ENCODE measurements at regions not wholly inside any gene's neighbourhood (a gene's known extent, or its start where the extent isn't known, plus 50 kb on each side); places are given as distances from the start of the nearest gene placed in this dataset.

GRCh38 chr13:100913143-100913542, 238.5 kb upstream of the TMTC4 start:
- Histone ChIP-seq H3K36me3 (ENCODE audit: control insufficient read depth in 2 of 2, insufficient read depth in 1 of 2, low read length in 2 of 2) (no peaks in the 10 kb centered on the region), H3K27ac (ENCODE audit: extremely low read depth, low read depth, low read length) (no peak overlapping the region), H3K4me1 (ENCODE audit: control insufficient read depth, insufficient read depth, low read length) (no peaks in the 10 kb centered on the region), H3K9me3 (ENCODE audit: control insufficient read depth, insufficient read depth, low read depth, low read length) (no peaks in the 10 kb centered on the region), H3K4me3 (ENCODE audit: low read depth, low read length) (no peak overlapping the region)
- TF ChIP-seq ZNF747 (tag by site-specific recombination; IDR thresholded peaks at IDR 0.05) = no peak
- TF ChIP-seq, protein P1, sequence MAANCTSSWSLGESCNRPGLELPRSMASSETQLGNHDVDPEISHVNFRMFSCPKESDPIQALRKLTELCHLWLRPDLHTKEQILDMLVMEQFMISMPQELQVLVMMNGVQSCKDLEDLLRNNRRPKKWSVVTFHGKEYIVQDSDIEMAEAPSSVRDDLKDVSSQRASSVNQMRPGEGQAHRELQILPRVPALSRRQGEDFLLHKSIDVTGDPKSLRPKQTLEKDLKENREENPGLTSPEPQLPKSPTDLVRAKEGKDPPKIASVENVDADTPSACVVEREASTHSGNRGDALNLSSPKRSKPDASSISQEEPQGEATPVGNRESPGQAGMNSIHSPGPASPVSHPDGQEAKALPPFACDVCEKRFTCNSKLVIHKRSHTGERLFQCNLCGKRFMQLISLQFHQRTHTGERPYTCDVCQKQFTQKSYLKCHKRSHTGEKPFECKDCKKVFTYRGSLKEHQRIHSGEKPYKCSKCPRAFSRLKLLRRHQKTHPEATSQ (tag by site-specific recombination; IDR thresholded peaks at IDR 0.05) = no peak
- ChIA-PET CTCF (no interaction called here), POLR2A (no interaction called here)

- POLR2A ChIA-PET = no interaction called here
- Histone ChIP-seq H3K4me1 (ENCODE audit: control insufficient read depth, insufficient read depth, low read length) (no peaks in the 10 kb centered on the region), H3K36me3 (ENCODE audit: control insufficient read depth in 2 of 2, insufficient read depth in 1 of 2, low read length in 2 of 2) (no peaks in the 10 kb centered on the region), H3K9me3 (ENCODE audit: control insufficient read depth, insufficient read depth, low read depth, low read length) (no peaks in the 10 kb centered on the region), H3K4me3 (ENCODE audit: low read depth, low read length) (no peak overlapping the region), H3K27ac (ENCODE audit: extremely low read depth, low read depth, low read length) (no peak overlapping the region)
- TF ChIP-seq ZNF404 (tag by site-specific recombination; IDR thresholded peaks at IDR 0.05) = no peak
- CTCF ChIA-PET = no interaction called here
These were observed 229.8 kb upstream of the TMTC4 start for GRCh38 chr13:100904293-100904976.

DNA sequence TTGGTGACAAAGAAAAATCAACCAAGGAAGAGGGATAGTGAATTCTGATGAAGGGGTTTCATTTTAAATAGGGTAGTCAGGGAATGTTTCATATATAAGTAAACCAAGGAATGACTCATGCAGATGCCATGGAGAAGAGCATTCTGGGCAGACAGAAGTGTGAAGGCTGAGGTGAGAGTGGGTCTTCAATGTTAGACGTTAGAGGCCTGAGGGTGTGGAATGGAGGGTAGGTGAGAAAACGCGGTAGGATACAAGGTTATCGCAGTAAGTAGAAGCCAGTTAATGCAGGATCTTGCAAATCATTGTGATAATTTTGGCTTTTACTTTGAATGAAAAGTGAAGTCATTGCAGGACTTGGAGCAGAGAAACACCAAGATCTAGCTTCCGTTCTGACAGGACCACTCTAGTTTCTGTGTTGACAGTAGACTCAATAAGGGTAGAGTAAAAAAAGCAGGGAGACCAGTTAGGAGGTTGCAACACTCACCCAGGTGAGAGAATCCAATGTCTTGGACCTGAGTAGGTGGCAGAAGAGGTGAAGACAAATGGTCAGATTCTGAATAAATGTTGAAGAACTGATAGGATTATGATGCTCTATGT, 225.2 kb upstream of the TMTC4 start:
- Histone ChIP-seq H3K4me3 (ENCODE audit: low read depth, low read length) (no peak overlapping the region), H3K36me3 (ENCODE audit: control insufficient read depth in 2 of 2, insufficient read depth in 1 of 2, low read length in 2 of 2) (no peaks in the 10 kb centered on the region), H3K27ac (ENCODE audit: extremely low read depth, low read depth, low read length) (no peak overlapping the region), H3K9me3 (ENCODE audit: control insufficient read depth, insufficient read depth, low read depth, low read length) (no peaks in the 10 kb centered on the region), H3K4me1 (ENCODE audit: control insufficient read depth, insufficient read depth, low read length) (no peaks in the 10 kb centered on the region)
- CTCF ChIA-PET = interaction anchor here (0.6 kb wide), 1 partner anchor 334 kb away, joined by 3 read pairs; no protein-coding TSS in a partner anchor
- TF ChIP-seq ZSCAN23 (tag by site-specific recombination; IDR thresholded peaks at IDR 0.05) = no peak
- TF ChIP-seq ZBTB44 (tag by site-specific recombination; IDR thresholded peaks at IDR 0.05) = no peak
- TF ChIP-seq ZBTB26 (tag by site-specific recombination; optimal IDR thresholded peaks at IDR 0.05) = no peak
- TF ChIP-seq ZNF202 (tag by site-specific recombination; IDR thresholded peaks at IDR 0.05; ENCODE audit: borderline replicate concordance) = no peak
- TF ChIP-seq ZNF768 (tag by site-specific recombination; IDR thresholded peaks at IDR 0.05) = no peak
- TF ChIP-seq ZNF747 (tag by site-specific recombination; IDR thresholded peaks at IDR 0.05) = no peak
- no peak for TF ChIP-seq ZNF248 (tag by site-specific recombination; IDR thresholded peaks at IDR 0.05)
- POLR2A ChIA-PET = no interaction called here

- POLR2A ChIA-PET = no interaction called here
- TF ChIP-seq, protein P2, sequence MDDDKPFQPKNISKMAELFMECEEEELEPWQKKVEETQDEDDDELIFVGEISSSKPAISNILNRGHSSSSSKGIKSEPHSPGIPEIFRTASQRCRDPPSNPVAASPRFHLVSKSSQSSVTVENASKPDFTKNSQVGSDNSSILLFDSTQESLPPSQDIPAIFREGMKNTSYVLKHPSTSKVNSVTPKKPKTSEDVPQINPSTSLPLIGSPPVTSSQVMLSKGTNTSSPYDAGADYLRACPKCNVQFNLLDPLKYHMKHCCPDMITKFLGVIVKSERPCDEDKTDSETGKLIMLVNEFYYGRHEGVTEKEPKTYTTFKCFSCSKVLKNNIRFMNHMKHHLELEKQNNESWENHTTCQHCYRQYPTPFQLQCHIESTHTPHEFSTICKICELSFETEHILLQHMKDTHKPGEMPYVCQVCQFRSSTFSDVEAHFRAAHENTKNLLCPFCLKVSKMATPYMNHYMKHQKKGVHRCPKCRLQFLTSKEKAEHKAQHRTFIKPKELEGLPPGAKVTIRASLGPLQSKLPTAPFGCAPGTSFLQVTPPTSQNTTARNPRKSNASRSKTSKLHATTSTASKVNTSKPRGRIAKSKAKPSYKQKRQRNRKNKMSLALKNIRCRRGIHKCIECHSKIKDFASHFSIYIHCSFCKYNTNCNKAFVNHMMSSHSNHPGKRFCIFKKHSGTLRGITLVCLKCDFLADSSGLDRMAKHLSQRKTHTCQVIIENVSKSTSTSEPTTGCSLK (tag by site-specific recombination; IDR thresholded peaks at IDR 0.05) = no peak
- TF ChIP-seq ZNF654 (tag by site-specific recombination; IDR thresholded peaks at IDR 0.05; ENCODE audit: low read depth) = no peak
- H3K27ac ChIP-seq (ENCODE audit: extremely low read depth, low read depth, low read length) = no peak overlapping the region
- H3K9me3 ChIP-seq (ENCODE audit: control insufficient read depth, insufficient read depth, low read depth, low read length) = no peaks in the 10 kb centered on the region
- CTCF ChIA-PET = no interaction called here
- H3K36me3 ChIP-seq (ENCODE audit: control insufficient read depth in 2 of 2, insufficient read depth in 1 of 2, low read length in 2 of 2) = no peaks in the 10 kb centered on the region
- no peaks in the 10 kb centered on the region for H3K4me1 ChIP-seq (ENCODE audit: control insufficient read depth, insufficient read depth, low read length)
- H3K4me3 ChIP-seq (ENCODE audit: low read depth, low read length) = no peak overlapping the region
These were observed 223.8 kb upstream of the TMTC4 start for GRCh38 chr13:100898431-100898830.
